A673 (cell line): ENCODE measurements at regions not wholly inside any gene's neighbourhood (a gene's known extent, or its start where the extent isn't known, plus 50 kb on each side); places are given as distances from the start of the nearest gene placed in this dataset.

Source experiments
- CTCF ChIP-seq: fragments of 300-800, 200-600 bp; sonication (generic); conservative IDR thresholded peaks from 2 replicates; pipeline ENCODE4 v1.5.1; 2017; ENCODE audit warnings: low read depth, mild to moderate bottlenecking, antibody characterized with exemption, low read length, moderate library complexity, mixed read lengths
- EZH2 ChIP-seq: fragments of 200-600 bp; sonication (generic); IDR thresholded peaks from 2 replicates; pipeline ENCODE4 v1.6.1; 2017; ENCODE audit warnings: borderline replicate concordance, low read depth, mild to moderate bottlenecking, mixed read lengths, antibody characterized with exemption, low read length; ENCODE audit not compliant: poor library complexity, severe bottlenecking

DNA sequence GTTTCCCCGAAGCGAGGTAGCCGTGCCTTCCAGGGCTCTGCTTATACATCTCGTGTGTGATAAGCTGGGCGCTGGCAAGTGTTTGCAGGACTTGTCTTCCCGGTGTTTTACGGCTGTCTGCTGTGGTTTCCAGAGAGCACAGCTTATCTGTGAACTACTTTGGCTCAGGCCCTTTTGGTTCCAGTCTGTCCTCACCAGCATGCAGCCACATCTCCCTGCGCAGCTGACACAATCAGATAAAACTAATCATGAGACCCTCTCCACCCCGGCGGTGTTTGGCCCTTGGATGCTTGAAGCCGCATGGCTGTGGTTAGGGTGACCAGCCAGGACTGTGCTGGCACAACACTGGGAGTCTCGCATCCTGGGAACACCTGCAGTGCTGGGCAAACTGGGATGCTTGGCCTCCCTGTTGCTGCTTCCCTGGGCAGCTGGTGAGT is 241.8 kb upstream of the FOXQ1 start:
- TF ChIP-seq CTCF (no peak), EZH2 (no peak)
